Esophagus muscularis mucosa (tissue), 3 donors: ENCODE measurements at regions not wholly inside any gene's neighbourhood (a gene's known extent, or its start where the extent isn't known, plus 50 kb on each side); places are given as distances from the start of the nearest gene placed in this dataset.

ENCODE experiments used
- CTCF ChIP-seq, 3 experiments: fragments of 200-600 bp in 2 of 3; fragments of 450-650 bp in 1 of 3; sonication (generic) in 2 of 3; IDR thresholded peaks; one replicate each; pipeline ENCODE4 v1.5.1; 2017 to 2019; ENCODE audit warnings: antibody characterized with exemption in 3 of 3, mild to moderate bottlenecking in 2 of 3, moderate library complexity in 1 of 3
- POLR2A ChIP-seq: fragments of 450-650 bp; IDR thresholded peaks from one replicate; pipeline ENCODE4 v1.6.1; 2017; ENCODE audit warnings: antibody characterized with exemption, moderate library complexity, mild to moderate bottlenecking, low read depth
- POLR2AphosphoS5 ChIP-seq, 2 donors: sonication (generic); formaldehyde crosslinking; IDR thresholded peaks; one replicate each; pipeline ENCODE4 v1.6.1; 2017; ENCODE audit warnings: antibody characterized with exemption in 2 of 2

GRCh38 chr11:96708219-96708878 lies 318.5 kb downstream of the JRKL start:
- no peak for TF ChIP-seq CTCF (IDR thresholded peaks at IDR 0.05)
- no peak for TF ChIP-seq POLR2AphosphoS5 (IDR thresholded peaks at IDR 0.05)
- no peak for TF ChIP-seq POLR2A
